SK-N-SH (cell line): ENCODE measurements at regions not wholly inside any gene's neighbourhood (a gene's known extent, or its start where the extent isn't known, plus 50 kb on each side); places are given as distances from the start of the nearest gene placed in this dataset.

Source experiments
- CTCF ChIA-PET: fragments of 300-600, 350-600 bp; formaldehyde crosslinking; extraction: SDS; loops from one replicate; lab custom pipeline; 2021; lab: Yijun Ruan, JAX
- POLR2A ChIA-PET: fragments of 350-600 bp; sonication (Branson Sonifier 250); formaldehyde crosslinking; extraction: SDS; loops from one replicate; lab custom pipeline; 2020; ENCODE audit warnings: antibody characterized with exemption, inconsistent platforms; lab: Yijun Ruan, JAX
- DNase-seq: peaks from one replicate; pipeline ENCODE4 v3.0.0; 2012
- H2AFZ ChIP-seq: fragments of 200-600 bp; sonication (generic); 2 replicates; pipeline ENCODE4 v1.8.1; 2016; ENCODE audit warnings: antibody characterized with exemption, mild to moderate bottlenecking, low read depth
- H3F3A ChIP-seq: fragments of 200-600 bp; sonication (generic); replicated peaks from 2 replicates; pipeline ENCODE3; 2016; ENCODE audit warnings: antibody characterized with exemption, mild to moderate bottlenecking; ENCODE audit not compliant: insufficient read depth
- H3K27ac ChIP-seq, 2 experiments: fragments of 200-500 bp in 1 of 2; fragments of 200-600 bp in 1 of 2; sonication (Bioruptor generic) in 1 of 2; sonication (generic), shearing (Covaris generic) in 1 of 2; 2 replicates each; pipeline versions ENCODE4 v1.5.1 to v1.6.1; 2014 to 2016; ENCODE audit warnings: low read depth in 2 of 2, inconsistent platforms in 1 of 2, low read length in 1 of 2, mild to moderate bottlenecking in 1 of 2, mixed read lengths in 1 of 2
- H3K27me3 ChIP-seq: fragments of 200-600 bp; sonication (generic), shearing (Covaris generic); 2 replicates; pipeline ENCODE4 v1.6.1; 2016; ENCODE audit warnings: mixed run types; ENCODE audit not compliant: insufficient read depth
- H3K36me3 ChIP-seq, 2 experiments: fragments of 200-500 bp in 1 of 2; fragments of 200-600 bp in 1 of 2; sonication (Bioruptor generic) in 1 of 2; sonication (generic) in 1 of 2; replicated peaks in 1 of 2; 2 replicates each; pipeline versions ENCODE3 to v1.5.1; 2014 to 2016; ENCODE audit warnings: low read length in 1 of 2, mild to moderate bottlenecking in 1 of 2; ENCODE audit not compliant: insufficient read depth in 2 of 2, control insufficient read depth in 1 of 2
- H3K4me1 ChIP-seq, 2 experiments: fragments of 200-500 bp in 1 of 2; fragments of 200-600 bp in 1 of 2; sonication (Bioruptor generic) in 1 of 2; sonication (generic), shearing (Covaris generic) in 1 of 2; 2 replicates each; pipeline versions ENCODE4 v1.5.1 to v1.6.1; 2014 to 2016; ENCODE audit warnings: low read depth in 1 of 2, low read length in 1 of 2, mixed run types in 1 of 2; ENCODE audit not compliant: insufficient read depth in 2 of 2, control insufficient read depth in 1 of 2
- H3K4me2 ChIP-seq: fragments of 200-600 bp; sonication (generic), shearing (Covaris generic); 2 replicates; pipeline ENCODE4 v1.6.1; 2017; ENCODE audit warnings: mixed run types
- H3K4me3 ChIP-seq, 2 experiments: fragments of 200-500 bp in 1 of 2; fragments of 200-600 bp in 1 of 2; sonication (Bioruptor generic) in 1 of 2; sonication (generic), shearing (Covaris generic) in 1 of 2; 2 replicates each; pipeline versions ENCODE4 v1.5.1 to v1.8.1; 2014 to 2016; ENCODE audit warnings: low read depth in 2 of 2, inconsistent platforms in 1 of 2, low read length in 1 of 2, mild to moderate bottlenecking in 1 of 2, mixed read lengths in 1 of 2, moderate library complexity in 1 of 2
- H3K79me2 ChIP-seq: fragments of 200-600 bp; sonication (generic); 2 replicates; pipeline ENCODE4 v1.8.1; 2017; ENCODE audit warnings: mild to moderate bottlenecking; ENCODE audit not compliant: insufficient read depth
- H3K9ac ChIP-seq: fragments of 200-600 bp; sonication (generic); 2 replicates; pipeline ENCODE4 v1.6.1; 2017; ENCODE audit warnings: mixed run types
- H3K9me2 ChIP-seq: fragments of 200-600 bp; sonication (generic); 2 replicates; pipeline ENCODE4 v1.6.1; 2017; ENCODE audit warnings: mixed run types
- H3K9me3 ChIP-seq: fragments of 200-600 bp; sonication (generic); 2 replicates; pipeline ENCODE4 v1.6.1; 2017; ENCODE audit warnings: mixed run types, mild to moderate bottlenecking, moderate library complexity
- H4K20me1 ChIP-seq: fragments of 200-600 bp; sonication (generic); 2 replicates; pipeline ENCODE4 v1.6.1; 2017; ENCODE audit warnings: mild to moderate bottlenecking, mixed run types; ENCODE audit not compliant: insufficient read depth
- FOSL2 ChIP-seq: IDR thresholded peaks from 2 replicates; pipeline ENCODE4 v1.4.0; 2012; ENCODE audit warnings: low read depth, mild to moderate bottlenecking, moderate library complexity, borderline replicate concordance
- FOXM1 ChIP-seq: IDR thresholded peaks from 2 replicates; pipeline ENCODE4 v1.4.0; 2012; ENCODE audit warnings: low read depth, mild to moderate bottlenecking
- GATA2 ChIP-seq: sonication (generic); formaldehyde crosslinking; IDR thresholded peaks from 2 replicates; pipeline ENCODE4 v1.5.0; 2020; ENCODE audit warnings: mild to moderate bottlenecking, missing genetic modification reagents
- JUND ChIP-seq: IDR thresholded peaks from 2 replicates; pipeline ENCODE4 v1.4.0; 2012
- NRF1 ChIP-seq: IDR thresholded peaks from 2 replicates; pipeline ENCODE4 v1.6.1; 2012; ENCODE audit warnings: low read depth, mild to moderate bottlenecking, low read length
- PBX3 ChIP-seq: IDR thresholded peaks from 2 replicates; pipeline ENCODE4; 2012
- POLR2AphosphoS5 ChIP-seq: IDR thresholded peaks from 2 replicates; pipeline ENCODE4 v1.6.1; 2012; ENCODE audit warnings: low read depth, low read length
- RCOR1 ChIP-seq: fragments of 150-350 bp; IDR thresholded peaks from 2 replicates; pipeline ENCODE4 v1.6.1; 2017; ENCODE audit warnings: antibody characterized with exemption, low read length
- RXRA ChIP-seq: IDR thresholded peaks from 2 replicates; pipeline ENCODE4 v1.4.0; 2012; ENCODE audit warnings: low read depth, mild to moderate bottlenecking, borderline replicate concordance
- SIN3A ChIP-seq: IDR thresholded peaks from 2 replicates; pipeline ENCODE4 v1.6.1; 2012; ENCODE audit warnings: low read depth, mild to moderate bottlenecking, low read length, moderate library complexity, borderline replicate concordance
- TCF12 ChIP-seq: IDR thresholded peaks from 2 replicates; pipeline ENCODE4 v1.4.0; 2012
- WGBS: methylation state at CpG from one replicate; pipeline ENCODE4 v1.1.6; 2017; ENCODE audit warnings: low lambda C conversion rate; 5-methylcytosine and 5-hydroxymethylcytosine counted together
- TF ChIP-seq, protein P1 (sequence below): fragments of 200-600 bp; sonication (generic); IDR thresholded peaks from 2 replicates; pipeline ENCODE4 v1.6.1; 2017; ENCODE audit warnings: antibody characterized with exemption, mild to moderate bottlenecking, moderate library complexity
- TF ChIP-seq, protein P2 (sequence below): IDR thresholded peaks from 2 replicates; pipeline ENCODE4 v1.4.0; 2012; ENCODE audit warnings: low read depth

DNA sequence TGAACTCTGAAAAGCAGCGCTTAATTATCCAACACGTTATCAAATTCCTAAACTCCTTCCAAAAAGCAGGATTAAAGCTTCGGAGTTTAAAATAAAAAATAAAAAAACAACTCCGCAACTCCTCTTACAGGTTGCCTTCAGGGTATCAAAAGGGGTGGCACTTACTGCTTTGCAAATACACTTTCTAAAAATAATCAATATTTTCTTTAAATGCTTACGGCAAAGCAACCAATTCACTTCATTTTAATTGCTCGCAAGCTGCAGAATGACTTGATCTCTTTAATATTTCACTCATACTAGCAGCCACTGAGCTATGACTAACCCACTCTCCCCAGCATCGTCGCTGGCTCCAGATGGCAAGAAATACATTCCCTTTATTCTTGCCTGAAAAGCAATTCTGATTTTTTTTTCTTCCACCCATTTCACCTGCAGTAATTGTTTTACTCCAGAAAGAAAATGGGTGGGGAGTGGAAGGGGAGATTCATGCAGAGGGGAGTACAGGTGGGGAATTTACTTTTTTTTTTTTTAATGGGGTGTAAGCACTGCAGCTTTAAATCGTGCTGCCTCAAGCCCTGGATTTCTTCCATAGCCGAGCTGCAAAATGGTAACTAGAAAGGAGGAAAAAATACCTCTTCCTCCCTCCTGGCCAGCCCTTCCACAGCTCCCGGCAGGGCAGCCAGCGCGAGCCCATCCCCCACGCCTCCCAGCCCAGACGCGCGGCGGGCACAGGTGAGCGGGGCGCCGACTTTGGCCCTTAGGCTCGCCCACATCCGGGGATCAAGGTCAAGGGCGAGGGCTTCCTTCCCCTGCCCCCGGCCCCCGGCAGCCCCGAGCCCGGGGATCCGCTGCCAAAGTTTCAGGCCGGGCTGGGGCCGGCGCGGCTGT lies 54.2 kb upstream of the FHIP2A start:
- CTCF ChIA-PET = interaction anchor here (0.9 to 2.0 kb wide), 7 partner anchors 19 to 219 kb away, joined by 3 to 9 read pairs (median 3); no protein-coding TSS in a partner anchor
- peak overlapping the region; percentile 92 for H3K4me2 ChIP-seq
- no peak for TF ChIP-seq SIN3A
- TF ChIP-seq RXRA = no peak
- TF ChIP-seq JUND = 0 out of 2 replicates have a peak, but pooled peaks have one; percentile 18
- TF ChIP-seq GATA2 (CRISPR knock-in tag) = no peak
- no peak for TF ChIP-seq RCOR1
- no peak for TF ChIP-seq FOXM1
- no peak for TF ChIP-seq NRF1
- TF ChIP-seq POLR2AphosphoS5 = no peak
- peak; percentile 52 for TF ChIP-seq PBX3
- TF ChIP-seq, protein P1, sequence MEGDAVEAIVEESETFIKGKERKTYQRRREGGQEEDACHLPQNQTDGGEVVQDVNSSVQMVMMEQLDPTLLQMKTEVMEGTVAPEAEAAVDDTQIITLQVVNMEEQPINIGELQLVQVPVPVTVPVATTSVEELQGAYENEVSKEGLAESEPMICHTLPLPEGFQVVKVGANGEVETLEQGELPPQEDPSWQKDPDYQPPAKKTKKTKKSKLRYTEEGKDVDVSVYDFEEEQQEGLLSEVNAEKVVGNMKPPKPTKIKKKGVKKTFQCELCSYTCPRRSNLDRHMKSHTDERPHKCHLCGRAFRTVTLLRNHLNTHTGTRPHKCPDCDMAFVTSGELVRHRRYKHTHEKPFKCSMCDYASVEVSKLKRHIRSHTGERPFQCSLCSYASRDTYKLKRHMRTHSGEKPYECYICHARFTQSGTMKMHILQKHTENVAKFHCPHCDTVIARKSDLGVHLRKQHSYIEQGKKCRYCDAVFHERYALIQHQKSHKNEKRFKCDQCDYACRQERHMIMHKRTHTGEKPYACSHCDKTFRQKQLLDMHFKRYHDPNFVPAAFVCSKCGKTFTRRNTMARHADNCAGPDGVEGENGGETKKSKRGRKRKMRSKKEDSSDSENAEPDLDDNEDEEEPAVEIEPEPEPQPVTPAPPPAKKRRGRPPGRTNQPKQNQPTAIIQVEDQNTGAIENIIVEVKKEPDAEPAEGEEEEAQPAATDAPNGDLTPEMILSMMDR = no peak
- TF ChIP-seq, protein P2, sequence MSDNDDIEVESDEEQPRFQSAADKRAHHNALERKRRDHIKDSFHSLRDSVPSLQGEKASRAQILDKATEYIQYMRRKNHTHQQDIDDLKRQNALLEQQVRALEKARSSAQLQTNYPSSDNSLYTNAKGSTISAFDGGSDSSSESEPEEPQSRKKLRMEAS = no peak
- TF ChIP-seq FOSL2 = peak; percentile 51; the same call in 1 of the 2 replicates
- peak; percentile 57 for TF ChIP-seq TCF12
- TF ChIP-seq, all 33 proteins: peak for 4
- peak; percentile 65 for DNase-seq
- Histone ChIP-seq H3F3A (peaks cover 11% of the 10 kb centered on the region), H3K27me3 (no peaks in the 10 kb centered on the region), H3K36me3 (no peaks in the 10 kb centered on the region), H2AFZ (peak overlapping the region; percentile 63; the same call in 1 of the 2 replicates), H3K4me1 (peaks cover 2 to 8% of the 10 kb centered on the region in 2 experiments; a peak in 3 of 4 replicates), H3K9me2 (no peaks in the 10 kb centered on the region), H3K9ac (peak overlapping the region; percentile 41; the same call in 1 of the 2 replicates), H4K20me1 (no peaks in the 10 kb centered on the region), H3K9me3 (no peaks in the 10 kb centered on the region), H3K27ac (no peak overlapping the region), H3K79me2 (peaks cover 7% of the 10 kb centered on the region; the same call in 1 of the 2 replicates), H3K4me3 (peak overlapping the region; percentile 64 to 77)
- POLR2A ChIA-PET = interaction anchor here (0.8 kb wide), 1 partner anchor 78 kb away, joined by 3 read pairs; no protein-coding TSS in a partner anchor
- WGBS = 13% methylated on average over 22 of the region's 33 CpGs
